HepG2 (cell line): ENCODE measurements at regions not wholly inside any gene's neighbourhood (a gene's known extent, or its start where the extent isn't known, plus 50 kb on each side); places are given as distances from the start of the nearest gene placed in this dataset.
"Not testable (repeated sequence)": the region's sequence is repeated elsewhere in the genome, so short reads cannot be mapped to it uniquely, and the experiment has no call there.

Experiments
- ATAC-seq: fragments of 200-7000 bp; cut with Tn5 transposase; 3 replicates; pipeline ENCODE4 v1.9.1; 2020; ENCODE audit warnings: mild to moderate bottlenecking, moderate library complexity
- BruUV-seq: library from RNA; stranded (reverse); fragments of 400-500 nt; replicated peaks from 2 replicates; lab custom pipeline; 2021; lab: Mats Ljungman, UMichigan
- CTCF ChIA-PET: fragments of 300-600 bp; formaldehyde crosslinking; extraction: SDS; loops from one replicate; lab custom pipeline; 2021; ENCODE audit warnings: low total read pairs, inconsistent platforms, low intra/inter-chr PET ratio; lab: Yijun Ruan, JAX
- POLR2A ChIA-PET: fragments of 350-600 bp; sonication (Branson Sonifier 250); formaldehyde crosslinking; loops from one replicate; lab custom pipeline; 2020; ENCODE audit warnings: antibody characterized with exemption, inconsistent platforms; lab: Yijun Ruan, JAX
- DNase-seq: peaks from one replicate; pipeline ENCODE4 v3.0.0-alpha.2; 2015; ENCODE audit warnings: low spot score
- FAIRE-seq: peaks from 3 replicates; lab custom pipeline; 2011; peaks lifted over from hg19 to GRCh38; lab: Jason Lieb, UNC
- H2AFZ ChIP-seq: one replicate; pipeline ENCODE4 v1.6.1; 2011; ENCODE audit warnings: low read length, inconsistent platforms
- H3K27ac ChIP-seq: fragments of 300-600 bp; 3 replicates; pipeline ENCODE4 v1.8.0; 2011; ENCODE audit warnings: mixed run types, mild to moderate bottlenecking, mixed read lengths, low read length, inconsistent platforms; ENCODE audit not compliant: insufficient read depth; ENCODE audit errors: extremely low read length
- H3K27me3 ChIP-seq, 2 experiments: fragments of 200-600 bp in 1 of 2; 2 replicates in 1 of 2; 3 replicates in 1 of 2; pipeline versions ENCODE4 v1.6.0 to v1.8.0; 2011; ENCODE audit warnings: low read length in 2 of 2, mild to moderate bottlenecking in 2 of 2, moderate library complexity in 2 of 2, inconsistent platforms in 1 of 2; ENCODE audit not compliant: insufficient read depth in 2 of 2, control insufficient read depth in 1 of 2
- H3K36me3 ChIP-seq, 2 experiments: fragments of 200-600 bp in 1 of 2; replicated peaks in 1 of 2; 2 replicates in 1 of 2; 3 replicates in 1 of 2; pipeline versions ENCODE4 v1.5.1 to v1.8.0; 2011; ENCODE audit warnings: low read length in 2 of 2, inconsistent platforms in 1 of 2; ENCODE audit not compliant: insufficient read depth in 2 of 2, control insufficient read depth in 1 of 2
- H3K4me1 ChIP-seq: 2 replicates; pipeline ENCODE4 v1.5.1; 2012; ENCODE audit warnings: low read length, inconsistent platforms; ENCODE audit not compliant: insufficient read depth
- H3K4me2 ChIP-seq: 2 replicates; pipeline ENCODE4 v1.6.0; 2011; ENCODE audit warnings: low read depth, low read length, inconsistent platforms
- H3K4me3 ChIP-seq, 3 experiments: fragments of 200-600 bp in 1 of 3; sonication (generic), shearing (Covaris generic) in 1 of 3; replicated peaks in 1 of 3; 2 replicates each; pipeline ENCODE4 v1.5.1; 2011 to 2016; ENCODE audit warnings: low read length in 3 of 3, inconsistent platforms in 2 of 3, low read depth in 2 of 3, mild to moderate bottlenecking in 2 of 3, control low read depth in 1 of 3, mixed read lengths in 1 of 3; ENCODE audit not compliant: insufficient read depth in 1 of 3
- H3K79me2 ChIP-seq: one replicate; pipeline ENCODE4 v1.6.1; 2011; ENCODE audit warnings: low read length, inconsistent platforms; ENCODE audit not compliant: insufficient read depth
- H3K9ac ChIP-seq: 2 replicates; pipeline ENCODE4 v1.6.0; 2011; ENCODE audit warnings: mild to moderate bottlenecking, low read depth, low read length, inconsistent platforms; ENCODE audit not compliant: insufficient read depth
- H3K9me3 ChIP-seq: 2 replicates; pipeline ENCODE4 v1.5.1; 2012; ENCODE audit warnings: mild to moderate bottlenecking, low read length
- H4K20me1 ChIP-seq: 2 replicates; pipeline ENCODE4 v1.6.0; 2011; ENCODE audit warnings: inconsistent platforms, mild to moderate bottlenecking, low read length, moderate library complexity; ENCODE audit not compliant: insufficient read depth
- ATF7 ChIP-seq, 2 experiments: fragments of 450-650 bp in 1 of 2; sonication (generic) in 1 of 2; formaldehyde crosslinking in 1 of 2; IDR thresholded peaks; 2 replicates each; pipeline versions ENCODE4 v1.4.0 to v1.6.1; 2016 to 2020; ENCODE audit warnings: antibody characterized with exemption in 1 of 2, mild to moderate bottlenecking in 1 of 2, missing genetic modification reagents in 1 of 2
- CAMTA2 ChIP-seq: sonication (generic); formaldehyde crosslinking; IDR thresholded peaks from 2 replicates; pipeline ENCODE4 v1.4.0; 2020; ENCODE audit warnings: mild to moderate bottlenecking, missing genetic modification reagents, borderline replicate concordance
- HBP1 ChIP-seq: IDR thresholded peaks from 2 replicates; pipeline ENCODE4 v1.6.1; 2016; ENCODE audit warnings: low read depth, control low read depth
- KDM4B ChIP-seq: sonication (generic); formaldehyde crosslinking; IDR thresholded peaks from 2 replicates; pipeline ENCODE4 v1.4.0; 2020; ENCODE audit warnings: missing genetic modification reagents
- SSRP1 ChIP-seq: IDR thresholded peaks from 2 replicates; pipeline ENCODE4 v1.6.1; 2016; ENCODE audit warnings: control low read depth
- ZBTB33 ChIP-seq: sonication (generic); formaldehyde crosslinking; IDR thresholded peaks from 2 replicates; pipeline ENCODE4 v1.4.0; 2020; ENCODE audit warnings: missing genetic modification reagents
- ZBTB7B ChIP-seq: sonication (generic); formaldehyde crosslinking; IDR thresholded peaks from 2 replicates; pipeline ENCODE4 v1.4.0; 2020; ENCODE audit warnings: missing genetic modification reagents
- ZFP91 ChIP-seq: sonication (generic); formaldehyde crosslinking; IDR thresholded peaks from 2 replicates; pipeline ENCODE4 v1.9.0; 2022; ENCODE audit warnings: missing genetic modification reagents, mild to moderate bottlenecking, borderline replicate concordance
- WGBS: methylation state at CpG from one replicate; pipeline ENCODE4 v1.1.6; 2017; ENCODE audit warnings: low lambda C conversion rate; 5-methylcytosine and 5-hydroxymethylcytosine counted together
- in situ Hi-C: cut with HindIII; loops from 2 replicates; pipeline ENCODE4 v1.10.0; 2017; ENCODE audit warnings: low pct_unique_long_range_greater_than_20kb; ENCODE audit not compliant: extremely low pct_ligation_motif_present
- intact Hi-C: fragments of 100-400 bp; cut with micrococcal nuclease; formaldehyde crosslinking; loops from one replicate; pipeline ENCODE4 v1.10.0; 2022; ENCODE audit not compliant: unreplicated experiment
- TF ChIP-seq, protein P1 (sequence below): sonication (generic); formaldehyde crosslinking; IDR thresholded peaks from 2 replicates; pipeline ENCODE4 v1.9.0; 2022; ENCODE audit warnings: low read depth, missing genetic modification reagents

DNA sequence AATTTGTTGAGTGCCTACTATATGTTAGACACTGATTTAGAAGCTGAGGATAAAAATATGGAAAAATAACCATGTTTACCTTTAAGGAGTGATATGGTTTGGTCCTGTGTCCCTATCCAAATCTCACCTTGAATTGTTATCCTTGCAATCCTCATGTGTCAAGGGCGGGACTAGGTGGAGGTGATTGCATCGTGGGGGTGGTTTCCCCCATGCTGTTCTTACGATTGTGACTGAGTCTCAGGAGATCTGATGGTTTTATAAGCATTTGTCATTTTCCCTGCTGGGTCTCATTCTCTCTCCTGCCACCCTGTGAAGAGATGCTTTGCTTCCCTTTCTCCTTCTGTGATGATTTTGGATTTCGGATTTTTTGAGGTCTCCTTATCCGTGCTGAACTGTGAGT is 876.4 kb downstream of the DTWD2 start (continued):
- TF ChIP-seq, protein P1, sequence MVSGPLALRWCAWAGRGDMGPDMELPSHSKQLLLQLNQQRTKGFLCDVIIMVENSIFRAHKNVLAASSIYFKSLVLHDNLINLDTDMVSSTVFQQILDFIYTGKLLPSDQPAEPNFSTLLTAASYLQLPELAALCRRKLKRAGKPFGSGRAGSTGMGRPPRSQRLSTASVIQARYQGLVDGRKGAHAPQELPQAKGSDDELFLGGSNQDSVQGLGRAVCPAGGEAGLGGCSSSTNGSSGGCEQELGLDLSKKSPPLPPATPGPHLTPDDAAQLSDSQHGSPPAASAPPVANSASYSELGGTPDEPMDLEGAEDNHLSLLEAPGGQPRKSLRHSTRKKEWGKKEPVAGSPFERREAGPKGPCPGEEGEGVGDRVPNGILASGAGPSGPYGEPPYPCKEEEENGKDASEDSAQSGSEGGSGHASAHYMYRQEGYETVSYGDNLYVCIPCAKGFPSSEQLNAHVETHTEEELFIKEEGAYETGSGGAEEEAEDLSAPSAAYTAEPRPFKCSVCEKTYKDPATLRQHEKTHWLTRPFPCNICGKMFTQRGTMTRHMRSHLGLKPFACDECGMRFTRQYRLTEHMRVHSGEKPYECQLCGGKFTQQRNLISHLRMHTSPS (CRISPR knock-in tag): no peak
- TF ChIP-seq ZFP91 (CRISPR knock-in tag) (no peak), SSRP1 (CRISPR knock-in tag) (no peak), ZBTB33 (CRISPR knock-in tag) (no peak), ATF7 (IDR thresholded peaks at IDR 0.05) (no peak), ATF7 (CRISPR knock-in tag; IDR thresholded peaks at IDR 0.05) (no peak), ZBTB7B (CRISPR knock-in tag) (no peak), KDM4B (CRISPR knock-in tag) (no peak), HBP1 (no peak), CAMTA2 (CRISPR knock-in tag) (no peak)

DNA sequence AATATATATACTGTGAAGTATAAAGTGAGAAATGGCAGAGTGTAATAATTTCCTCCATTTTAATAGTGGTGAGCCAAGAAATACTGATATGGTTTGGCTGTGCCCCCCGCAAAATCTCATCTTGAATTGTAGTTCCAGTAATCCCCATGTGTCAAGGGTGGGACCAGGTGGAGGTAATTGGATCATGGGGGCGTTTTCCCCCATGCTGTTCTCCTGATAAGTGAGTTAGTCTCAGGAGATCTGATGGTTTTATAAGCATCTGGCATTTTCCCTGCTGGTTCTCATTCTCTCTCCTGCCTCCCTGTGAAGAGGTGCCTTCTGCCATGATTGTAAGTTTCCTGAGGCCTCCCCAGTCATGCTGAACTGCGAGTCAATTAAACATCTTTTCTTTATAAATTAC is 881.1 kb downstream of the DTWD2 start:
- H3K27me3 ChIP-seq, H3K36me3 ChIP-seq, intact Hi-C loops, H4K20me1 ChIP-seq, POLR2A ChIA-PET, DNase-seq, H3K4me1 ChIP-seq, ATAC-seq, BruUV-seq, H3K27ac ChIP-seq, in situ Hi-C loops, H3K4me2 ChIP-seq, H2AFZ ChIP-seq, H3K9ac ChIP-seq, H3K4me3 ChIP-seq, FAIRE-seq, H3K9me3 ChIP-seq, CTCF ChIA-PET, H3K79me2 ChIP-seq: not testable (repeated sequence)
- WGBS: 0% methylated on average over 3 of the region's 3 CpGs
